H1 (cell line): ENCODE measurements at regions not wholly inside any gene's neighbourhood (a gene's known extent, or its start where the extent isn't known, plus 50 kb on each side); places are given as distances from the start of the nearest gene placed in this dataset.

Experiments
- TEAD4 ChIP-seq: IDR thresholded peaks from 2 replicates; pipeline ENCODE4 v1.6.1; 2012; ENCODE audit warnings: low read depth, low read length, inconsistent platforms, mixed read lengths
- TF ChIP-seq, protein P1 (sequence below): IDR thresholded peaks from 2 replicates; pipeline ENCODE4 v1.6.1; 2012; ENCODE audit warnings: inconsistent platforms

DNA sequence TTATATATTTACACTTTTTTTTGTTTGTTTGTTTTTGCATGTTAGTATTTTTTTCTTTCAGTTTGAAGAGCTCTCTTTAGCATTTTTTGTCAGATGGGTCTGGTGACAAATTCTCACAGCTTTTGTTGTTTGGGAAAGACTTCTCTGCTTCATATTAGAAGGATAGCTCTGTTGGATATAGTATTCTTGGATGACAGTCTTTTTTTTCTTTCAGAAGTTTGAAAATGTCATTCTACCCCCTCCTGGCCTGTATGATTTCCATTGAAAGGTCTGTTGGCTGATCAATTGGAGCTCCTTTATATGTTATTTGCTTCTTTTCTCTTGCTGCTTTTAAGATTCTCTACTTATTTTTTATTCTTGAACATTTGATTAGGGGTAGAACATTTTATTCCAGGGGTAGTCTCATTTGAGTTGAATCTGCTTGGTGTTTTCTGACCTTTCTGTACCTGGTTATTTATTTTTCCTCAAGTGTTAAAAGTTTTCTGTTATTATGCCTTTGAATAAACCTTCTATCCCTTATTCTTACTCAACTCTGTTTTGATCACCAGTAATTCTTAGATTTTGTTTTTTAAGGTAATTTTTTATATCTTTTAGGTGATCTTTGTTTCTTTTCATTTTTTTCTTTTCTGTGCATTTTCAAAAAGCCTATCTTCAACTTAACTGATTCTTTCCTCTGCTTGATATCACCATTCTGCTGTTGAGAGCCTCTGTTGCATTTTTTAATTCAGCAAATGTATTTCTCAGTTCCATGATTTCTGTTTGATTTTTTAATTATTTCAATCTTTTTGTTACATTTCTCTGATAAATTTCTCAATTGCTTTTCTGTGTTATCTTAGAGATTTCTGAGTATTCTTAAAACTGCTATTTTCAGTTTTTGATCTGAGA, 176.8 kb upstream of the ECI2 start (continued):
- TF ChIP-seq, protein P1, sequence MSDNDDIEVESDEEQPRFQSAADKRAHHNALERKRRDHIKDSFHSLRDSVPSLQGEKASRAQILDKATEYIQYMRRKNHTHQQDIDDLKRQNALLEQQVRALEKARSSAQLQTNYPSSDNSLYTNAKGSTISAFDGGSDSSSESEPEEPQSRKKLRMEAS, result no peak
- TF ChIP-seq TEAD4, result no peak
